ENCODE measurements at regions not wholly inside any gene's neighbourhood (a gene's known extent, or its start where the extent isn't known, plus 50 kb on each side); places are given as distances from the start of the nearest gene placed in this dataset.

GRCh38 chr20:24328901-24329300 is 140.5 kb upstream of the SYNDIG1 start:
- H3K36me3 ChIP-seq (ENCODE audit: control insufficient read depth in 4 of 4, insufficient read depth in 3 of 4, low read depth in 1 of 4, low read length in 3 of 4): no peaks in the 10 kb centered on the region
- H3K4me3 ChIP-seq (ENCODE audit: low read depth in 1 of 3, low read length in 3 of 3): no peak overlapping the region
- DNase-seq (ENCODE audit: low spot score): no peak
- 77% methylated on average over 2 of the region's 2 CpGs for WGBS
- H3K27me3 ChIP-seq (ENCODE audit: control insufficient read depth in 4 of 4, insufficient read depth in 4 of 4, low read length in 3 of 4): no peaks in the 10 kb centered on the region
- TF ChIP-seq YY1 (IDR thresholded peaks at IDR 0.05): no peak
- TF ChIP-seq NR2F2 (IDR thresholded peaks at IDR 0.05): no peak
- no peak for TF ChIP-seq ZBTB33 (IDR thresholded peaks at IDR 0.05)
- no peak for TF ChIP-seq RAD21 (IDR thresholded peaks at IDR 0.05)
- TF ChIP-seq ATF3 (IDR thresholded peaks at IDR 0.05): no peak
- no peak for TF ChIP-seq JUND (IDR thresholded peaks at IDR 0.05)
- TF ChIP-seq MAX (IDR thresholded peaks at IDR 0.05): no peak
- no peak for TF ChIP-seq REST (IDR thresholded peaks at IDR 0.05)
- TF ChIP-seq HNF4G (IDR thresholded peaks at IDR 0.05): no peak
- no peak for TF ChIP-seq FOXA1 (IDR thresholded peaks at IDR 0.05)
- H3K27ac ChIP-seq (ENCODE audit: low read depth in 1 of 2, low read length in 2 of 2): no peak overlapping the region
- no peaks in the 10 kb centered on the region for H3K9me3 ChIP-seq (ENCODE audit: control insufficient read depth in 4 of 4, low read length in 3 of 4)
- no peaks in the 10 kb centered on the region for H3K4me1 ChIP-seq (ENCODE audit: control insufficient read depth in 4 of 4, insufficient read depth in 4 of 4, low read length in 3 of 4)
- H3K9ac ChIP-seq (ENCODE audit: low read depth in 1 of 2, low read length in 2 of 2): no peak overlapping the region

GRCh38 chr20:24321973-24322372 is 147.5 kb upstream of the SYNDIG1 start:
- Histone ChIP-seq H3K9ac (ENCODE audit: low read depth in 1 of 2, low read length in 2 of 2) (no peak overlapping the region), H3K9me3 (ENCODE audit: control insufficient read depth in 4 of 4, low read length in 3 of 4) (peaks cover 0 to 1% (median 0%) of the 10 kb centered on the region in 4 donors), H3K4me1 (ENCODE audit: control insufficient read depth in 4 of 4, insufficient read depth in 4 of 4, low read length in 3 of 4) (no peaks in the 10 kb centered on the region), H3K36me3 (ENCODE audit: control insufficient read depth in 4 of 4, insufficient read depth in 3 of 4, low read depth in 1 of 4, low read length in 3 of 4) (no peaks in the 10 kb centered on the region), H3K27me3 (ENCODE audit: control insufficient read depth in 4 of 4, insufficient read depth in 4 of 4, low read length in 3 of 4) (peaks cover 0 to 3% (median 0%) of the 10 kb centered on the region in 4 donors), H3K4me3 (ENCODE audit: low read depth in 1 of 3, low read length in 3 of 3) (no peak overlapping the region), H3K27ac (ENCODE audit: low read depth in 1 of 2, low read length in 2 of 2) (no peak overlapping the region)
- DNase-seq (ENCODE audit: low spot score): no peak
- TF ChIP-seq ZBTB33 (IDR thresholded peaks at IDR 0.05): no peak
- no peak for TF ChIP-seq NR2F2 (IDR thresholded peaks at IDR 0.05)
- no peak for TF ChIP-seq MAX (IDR thresholded peaks at IDR 0.05)
- TF ChIP-seq REST (IDR thresholded peaks at IDR 0.05): no peak
- no peak for TF ChIP-seq CTCF (IDR thresholded peaks at IDR 0.05; ENCODE audit: low read depth, low read length, missing input control)
- TF ChIP-seq HNF4A (conservative IDR thresholded peaks at IDR 0.05): no peak
- TF ChIP-seq TAF1 (conservative IDR thresholded peaks at IDR 0.05): no peak
- TF ChIP-seq ATF3 (IDR thresholded peaks at IDR 0.05): no peak
- TF ChIP-seq EGR1 (IDR thresholded peaks at IDR 0.05; ENCODE audit: low read depth in 2 of 2): no peak
- TF ChIP-seq JUND (IDR thresholded peaks at IDR 0.05): no peak
- WGBS: 71% methylated on average over 3 of the region's 3 CpGs
